Fibroblast of the aortic adventitia (primary cell): ENCODE measurements at regions not wholly inside any gene's neighbourhood (a gene's known extent, or its start where the extent isn't known, plus 50 kb on each side); places are given as distances from the start of the nearest gene placed in this dataset.
"Not testable (repeated sequence)": the region's sequence is repeated elsewhere in the genome, so short reads cannot be mapped to it uniquely, and the experiment has no call there.

Source experiments
- DNase-seq: peaks from one replicate; pipeline ENCODE4 v3.0.0-alpha.2; 2010; ENCODE audit warnings: low read depth
- H3K4me3 ChIP-seq: 2 replicates; pipeline ENCODE4 v1.5.1; 2011; ENCODE audit warnings: low read depth, mild to moderate bottlenecking, control low read depth, low read length, moderate library complexity
- TF ChIP-seq, protein P1 (sequence below): IDR thresholded peaks from 2 replicates; pipeline ENCODE4 v1.5.1; 2011; ENCODE audit warnings: mild to moderate bottlenecking, low read length, control low read depth, inconsistent platforms; ENCODE audit not compliant: insufficient read depth

DNA sequence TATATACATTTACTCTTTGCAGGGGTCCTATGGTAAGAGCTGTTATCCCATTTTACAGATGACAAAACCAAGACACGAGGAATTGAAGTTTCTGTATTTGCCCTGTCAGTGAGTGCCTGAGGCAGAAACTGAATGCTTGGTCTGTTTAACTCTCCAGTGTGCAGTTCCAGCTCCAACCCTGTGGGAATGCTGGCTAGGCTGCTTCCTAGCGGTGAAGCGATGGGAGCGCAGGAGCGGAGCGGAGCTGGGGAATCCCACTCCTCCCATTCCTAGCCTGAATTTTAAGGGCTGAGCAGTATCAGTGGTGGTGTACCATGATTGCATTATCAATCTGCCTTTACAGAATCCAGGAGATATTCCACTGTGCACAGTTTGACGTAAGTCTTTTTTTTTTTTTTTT is 202.3 kb downstream of the LRRC70 start:
- TF ChIP-seq, protein P1, sequence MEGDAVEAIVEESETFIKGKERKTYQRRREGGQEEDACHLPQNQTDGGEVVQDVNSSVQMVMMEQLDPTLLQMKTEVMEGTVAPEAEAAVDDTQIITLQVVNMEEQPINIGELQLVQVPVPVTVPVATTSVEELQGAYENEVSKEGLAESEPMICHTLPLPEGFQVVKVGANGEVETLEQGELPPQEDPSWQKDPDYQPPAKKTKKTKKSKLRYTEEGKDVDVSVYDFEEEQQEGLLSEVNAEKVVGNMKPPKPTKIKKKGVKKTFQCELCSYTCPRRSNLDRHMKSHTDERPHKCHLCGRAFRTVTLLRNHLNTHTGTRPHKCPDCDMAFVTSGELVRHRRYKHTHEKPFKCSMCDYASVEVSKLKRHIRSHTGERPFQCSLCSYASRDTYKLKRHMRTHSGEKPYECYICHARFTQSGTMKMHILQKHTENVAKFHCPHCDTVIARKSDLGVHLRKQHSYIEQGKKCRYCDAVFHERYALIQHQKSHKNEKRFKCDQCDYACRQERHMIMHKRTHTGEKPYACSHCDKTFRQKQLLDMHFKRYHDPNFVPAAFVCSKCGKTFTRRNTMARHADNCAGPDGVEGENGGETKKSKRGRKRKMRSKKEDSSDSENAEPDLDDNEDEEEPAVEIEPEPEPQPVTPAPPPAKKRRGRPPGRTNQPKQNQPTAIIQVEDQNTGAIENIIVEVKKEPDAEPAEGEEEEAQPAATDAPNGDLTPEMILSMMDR = no peak
- DNase-seq = no peak
- H3K4me3 ChIP-seq = no peak overlapping the region

DNA sequence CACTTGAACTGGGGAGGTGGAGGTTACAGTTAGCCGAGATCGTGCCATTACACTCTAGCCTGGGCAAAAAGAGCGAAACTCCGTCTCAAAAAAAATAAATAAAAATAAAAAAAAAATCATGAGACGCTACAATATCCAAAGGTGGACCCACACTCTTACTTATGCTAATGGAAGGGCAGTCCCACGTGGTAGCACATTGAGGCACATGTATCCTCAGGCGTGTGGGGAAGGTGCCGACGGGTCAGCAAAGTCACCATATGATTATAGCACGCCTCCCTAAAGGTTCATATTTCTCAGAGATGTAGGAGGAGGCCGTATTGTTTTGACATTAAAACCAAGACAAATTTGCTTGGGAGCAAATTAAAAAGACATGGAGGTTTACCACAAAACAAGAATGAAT is 201.6 kb downstream of the LRRC70 start:
- no peak overlapping the region for H3K4me3 ChIP-seq
- no peak for DNase-seq
- TF ChIP-seq, protein P1 = no peak

DNA sequence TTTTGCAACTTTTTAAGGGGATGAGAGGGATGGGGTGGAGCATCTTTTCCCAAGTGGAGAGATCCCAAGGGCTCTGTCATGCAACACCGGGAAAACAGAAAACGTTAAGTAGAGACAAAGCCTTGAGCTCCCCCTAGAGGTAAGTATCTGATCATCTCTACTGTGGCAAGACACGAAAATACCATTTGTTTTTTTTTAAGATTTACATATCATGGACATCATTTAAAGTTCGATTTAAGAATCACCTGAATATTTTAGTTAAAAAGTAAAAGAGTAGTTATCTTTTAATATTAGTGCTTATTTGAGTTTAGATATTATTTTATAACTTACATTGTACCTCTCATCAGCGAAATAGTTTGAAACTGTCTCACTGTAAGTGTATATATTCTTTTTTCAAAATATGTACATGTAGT is 200.4 kb downstream of the LRRC70 start:
- TF ChIP-seq, protein P1 = peak; percentile 72
- peak; percentile 78 for DNase-seq
- no peak overlapping the region for H3K4me3 ChIP-seq

DNA sequence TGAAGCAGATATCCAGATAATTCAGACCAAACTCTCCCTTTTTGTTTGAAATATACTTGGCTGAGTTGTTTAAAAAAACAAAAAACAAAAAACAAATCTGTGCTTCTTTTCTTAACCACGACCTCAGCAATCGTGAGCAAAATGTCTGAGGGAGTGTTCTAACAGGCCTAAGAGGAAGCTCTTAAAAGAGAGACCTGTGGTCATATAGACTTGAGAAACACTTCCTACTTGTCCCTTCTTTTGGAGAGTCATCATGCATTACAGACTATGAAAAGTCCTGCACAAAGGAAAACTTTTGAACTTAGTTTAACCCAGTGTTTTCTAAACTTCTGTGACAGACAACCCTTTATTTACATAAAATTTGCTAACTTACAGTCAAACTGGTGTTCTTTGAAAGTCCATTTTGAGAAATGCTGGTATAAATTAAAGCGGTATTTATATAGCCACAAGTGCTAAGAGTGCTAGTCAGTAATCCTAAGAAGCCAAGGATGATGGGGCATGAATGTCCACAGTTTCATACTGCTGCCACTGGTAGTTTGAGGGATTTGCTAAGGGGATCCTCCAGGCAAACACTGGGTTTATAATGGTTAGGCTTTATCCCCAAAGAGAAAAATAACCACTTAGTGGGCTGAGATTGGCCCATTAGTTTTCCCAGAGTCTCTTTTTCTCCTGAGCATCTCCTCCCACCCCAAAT is 199.8 kb downstream of the LRRC70 start:
- DNase-seq = no peak
- TF ChIP-seq, protein P1 = no peak
- H3K4me3 ChIP-seq = no peak overlapping the region

DNA sequence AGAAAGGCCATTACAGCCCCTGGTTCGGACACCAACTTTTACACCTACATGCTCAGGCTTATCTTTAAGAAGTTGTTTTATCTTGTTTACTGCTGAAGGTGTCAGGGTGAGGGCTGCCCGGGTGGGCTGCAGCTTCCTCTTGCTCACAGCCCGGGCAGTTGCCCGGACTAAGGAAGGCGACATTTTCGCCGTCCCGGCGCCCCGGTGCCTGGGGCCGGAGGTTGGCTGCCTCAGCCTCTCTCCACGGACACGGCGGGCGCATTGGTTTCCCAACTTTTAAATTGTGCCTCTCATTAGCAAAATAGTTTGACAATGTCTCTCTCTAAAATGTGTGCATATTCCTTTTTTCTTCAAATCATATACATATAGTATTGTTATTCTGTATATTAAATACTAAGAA is 198.5 kb downstream of the LRRC70 start:
- not testable (repeated sequence) for DNase-seq, H3K4me3 ChIP-seq

DNA sequence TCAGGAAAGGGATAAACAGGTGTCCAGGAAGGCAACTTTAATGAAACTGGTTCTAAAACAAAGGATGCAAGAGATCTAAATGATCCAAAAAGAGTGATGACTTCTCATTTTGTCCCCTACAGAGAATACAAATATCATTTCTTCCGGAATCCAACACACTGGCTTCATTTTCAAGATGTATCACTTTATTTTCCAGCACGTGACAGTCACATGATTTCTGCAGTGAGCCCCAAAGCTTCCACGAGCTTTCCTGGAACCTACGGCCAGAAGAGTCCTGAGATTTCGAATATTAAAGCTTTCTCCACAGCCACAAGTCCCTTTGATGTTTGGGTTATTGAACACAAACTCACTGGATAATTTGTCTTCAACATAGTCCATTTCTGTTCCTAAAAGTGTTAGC is 198.0 kb downstream of the LRRC70 start:
- DNase-seq = not testable (repeated sequence)

DNA sequence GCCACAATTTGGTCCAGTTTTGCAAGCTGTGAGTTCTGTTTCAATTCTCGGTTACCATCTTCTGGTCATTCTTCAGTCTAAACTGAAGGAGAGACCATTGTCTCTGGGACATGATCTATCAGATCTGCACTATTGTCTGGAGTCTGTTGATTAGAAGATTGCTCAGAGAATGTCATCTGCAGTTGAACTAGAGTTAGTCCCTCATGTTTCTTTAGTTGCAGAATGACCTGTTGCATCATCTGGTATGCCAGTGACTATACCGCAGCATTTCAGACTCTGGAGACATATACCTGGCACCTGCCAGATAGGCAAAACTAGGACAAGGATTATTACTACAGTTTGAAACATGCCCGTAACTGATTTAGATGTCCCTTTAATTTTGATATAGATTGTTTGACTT is 194.8 kb downstream of the LRRC70 start:
- no peak for DNase-seq
- H3K4me3 ChIP-seq = no peak overlapping the region
- TF ChIP-seq, protein P1 = no peak

More for the DNA sequence above, 198.0 kb downstream of the LRRC70 start:
- not testable (repeated sequence) for H3K4me3 ChIP-seq

DNA sequence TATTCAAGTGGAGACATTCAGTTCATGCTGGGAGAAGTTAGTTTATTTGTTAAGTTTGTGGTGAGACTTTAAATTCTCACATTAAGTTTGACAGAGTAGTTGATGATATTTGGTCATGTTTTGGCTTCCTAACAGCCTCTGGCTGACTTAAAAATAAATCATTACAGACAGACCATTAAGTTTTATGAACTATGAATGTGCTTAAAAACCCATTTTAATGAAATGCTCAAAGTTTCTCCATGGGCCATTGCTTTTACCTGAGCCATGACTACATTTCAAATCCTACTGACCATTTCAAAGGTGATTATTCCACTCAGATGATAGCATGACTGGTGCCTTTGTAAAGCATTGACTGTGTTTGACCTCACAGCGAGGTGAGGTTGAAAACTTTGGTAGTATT is 192.7 kb downstream of the LRRC70 start:
- no peak overlapping the region for H3K4me3 ChIP-seq
- DNase-seq = no peak
- TF ChIP-seq, protein P1 = no peak
